ENCODE measurements at regions not wholly inside any gene's neighbourhood (a gene's known extent, or its start where the extent isn't known, plus 50 kb on each side); places are given as distances from the start of the nearest gene placed in this dataset.
"Not testable (repeated sequence)": the region's sequence is repeated elsewhere in the genome, so short reads cannot be mapped to it uniquely, and the experiment has no call there.

- no peak for DNase-seq (ENCODE audit: low read depth, low spot score)
Observed at GRCh38 chr12:25792031-25792430, 166.5 kb upstream of the RASSF8 start.

DNA sequence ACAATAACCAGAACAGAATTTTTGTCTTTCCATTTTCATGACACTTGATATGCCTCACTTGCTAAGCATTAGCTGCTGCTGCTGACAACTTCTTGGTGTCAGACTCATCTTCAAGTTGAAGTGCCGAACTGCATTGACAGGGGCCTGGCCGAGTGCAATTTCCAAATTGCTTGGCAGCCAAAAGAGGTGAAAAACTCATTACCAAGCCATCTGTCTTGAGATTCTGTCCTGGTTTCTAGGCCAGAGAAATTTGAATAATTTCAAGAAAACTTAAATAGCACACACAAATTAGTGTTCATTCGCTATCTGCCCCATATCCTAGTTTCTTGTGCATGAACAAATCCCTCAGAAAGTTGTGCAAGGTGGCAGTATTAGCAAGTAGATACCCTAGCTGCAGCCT is 165.3 kb upstream of the RASSF8 start:
- no peak for DNase-seq (ENCODE audit: low read depth, low spot score)

DNA sequence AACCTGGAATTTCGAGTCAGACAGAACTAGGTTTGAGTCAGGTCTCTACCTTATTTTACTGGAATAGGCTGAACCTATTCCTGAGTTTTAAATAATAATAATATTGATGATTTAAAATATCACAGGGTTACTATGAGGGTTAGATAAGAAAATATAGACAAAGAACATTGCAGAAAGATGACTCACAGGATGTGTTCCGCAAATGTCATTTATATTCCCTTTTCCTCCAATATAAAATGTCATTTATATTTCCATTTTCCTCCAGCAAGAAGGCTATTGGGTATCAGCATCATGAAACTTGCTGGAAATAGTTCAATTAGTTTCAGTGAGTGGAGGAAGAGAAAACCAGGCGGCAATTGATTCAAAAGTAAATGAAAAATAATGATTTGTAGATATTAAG is 163.9 kb upstream of the RASSF8 start:
- DNase-seq (ENCODE audit: low read depth, low spot score), result no peak

DNA sequence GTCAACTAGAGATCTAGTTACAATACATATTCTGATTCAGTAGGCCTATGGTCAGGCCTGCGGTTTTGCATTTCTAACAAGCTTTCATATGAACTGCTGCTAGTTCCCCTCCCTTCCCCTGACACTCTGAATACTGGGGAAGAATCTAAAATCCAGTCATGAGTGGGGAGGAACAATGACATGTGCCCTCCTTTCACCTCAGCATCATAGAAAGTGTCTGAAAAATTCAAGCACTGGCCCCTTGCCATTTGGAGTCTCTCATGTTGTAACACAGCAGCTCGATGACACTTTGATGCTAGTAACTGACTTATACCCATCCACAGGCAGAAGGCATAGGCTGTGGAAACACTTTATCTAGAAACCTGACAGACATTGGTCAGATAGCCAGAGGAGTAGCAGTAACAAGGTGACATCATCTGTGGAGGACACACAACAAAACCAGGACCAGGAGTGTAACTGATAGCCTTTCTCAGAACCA is 161.9 kb upstream of the RASSF8 start:
- no peak for DNase-seq (ENCODE audit: low read depth, low spot score)

- no peak for DNase-seq (ENCODE audit: low read depth, low spot score)
Observed at GRCh38 chr12:25797386-25797785, 161.1 kb upstream of the RASSF8 start.

- DNase-seq (ENCODE audit: low read depth, low spot score), result no peak
Observed at GRCh38 chr12:25797949-25798348, 160.5 kb upstream of the RASSF8 start.

GRCh38 chr12:25800101-25800500 is 158.4 kb upstream of the RASSF8 start:
- no peak for DNase-seq (ENCODE audit: low read depth, low spot score)

DNA sequence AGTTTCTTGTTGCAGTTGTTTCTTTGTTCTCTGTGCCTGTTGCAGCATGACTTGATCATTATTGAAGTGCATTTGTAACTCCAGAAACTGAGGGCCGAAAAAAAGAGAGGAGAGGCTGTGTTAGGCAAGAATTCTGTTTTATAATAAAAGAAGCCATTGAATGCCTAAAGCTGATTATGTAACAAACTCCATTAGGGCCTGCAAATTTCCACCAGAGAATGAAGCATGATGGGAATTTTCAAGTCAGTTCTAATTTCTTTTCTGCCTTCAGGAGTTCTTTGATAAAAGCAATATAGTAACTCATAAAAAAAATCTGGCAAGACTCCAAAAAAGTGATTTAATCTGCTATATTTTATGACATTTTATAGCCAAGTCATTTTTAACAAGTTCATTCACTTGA is 156.7 kb upstream of the RASSF8 start:
- DNase-seq (ENCODE audit: low read depth, low spot score), result no peak

DNA sequence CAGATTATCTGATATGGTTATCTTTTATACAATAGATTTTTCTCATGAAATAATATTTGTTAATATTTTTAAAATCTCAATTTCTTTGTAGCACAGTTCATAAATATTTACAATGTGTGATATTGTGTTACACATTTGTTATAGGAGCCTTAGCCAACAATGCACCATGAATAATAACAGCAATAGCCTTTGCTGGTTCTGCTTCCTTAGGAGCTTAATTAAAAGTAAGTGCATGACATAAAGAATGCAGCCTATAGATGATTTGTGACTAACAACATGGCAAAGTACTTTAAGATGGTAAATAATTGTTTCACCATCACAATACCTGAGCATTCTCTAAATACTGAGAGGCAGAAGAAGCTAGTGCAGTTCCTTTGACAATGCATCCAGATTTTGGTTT is 156.3 kb upstream of the RASSF8 start:
- DNase-seq (ENCODE audit: low read depth, low spot score), result no peak

DNA sequence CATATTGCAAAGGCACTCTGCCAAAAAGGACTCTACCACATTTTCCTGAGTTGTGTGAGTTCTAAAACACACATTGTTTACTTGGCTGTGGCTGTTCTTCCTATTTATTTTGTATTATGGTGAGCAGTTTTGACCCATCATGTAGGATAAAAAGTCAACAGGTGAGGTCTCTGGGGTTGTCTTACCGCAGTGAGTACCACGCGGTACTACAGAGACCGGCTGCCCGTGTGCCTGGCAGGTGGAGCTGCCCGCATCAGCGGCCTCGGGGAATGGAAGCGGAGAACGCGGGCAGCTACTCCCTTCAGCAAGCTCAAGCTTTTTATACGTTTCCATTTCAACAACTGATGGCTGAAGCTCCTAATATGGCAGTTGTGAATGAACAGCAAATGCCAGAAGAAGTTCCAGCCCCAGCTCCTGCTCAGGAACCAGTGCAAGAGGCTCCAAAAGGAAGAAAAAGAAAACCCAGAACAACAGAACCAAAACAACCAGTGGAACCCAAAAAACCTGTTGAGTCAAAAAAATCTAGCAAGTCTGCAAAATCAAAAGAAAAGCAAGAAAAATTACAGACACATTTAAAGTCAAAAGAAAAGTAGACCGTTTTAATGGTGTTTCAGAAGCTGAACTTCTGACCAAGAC is 155.3 kb upstream of the RASSF8 start:
- not testable (repeated sequence) for DNase-seq (ENCODE audit: low read depth, low spot score)

- DNase-seq (ENCODE audit: low read depth, low spot score), result not testable (repeated sequence)
Observed at GRCh38 chr12:25804286-25804685, 154.2 kb upstream of the RASSF8 start.

DNA sequence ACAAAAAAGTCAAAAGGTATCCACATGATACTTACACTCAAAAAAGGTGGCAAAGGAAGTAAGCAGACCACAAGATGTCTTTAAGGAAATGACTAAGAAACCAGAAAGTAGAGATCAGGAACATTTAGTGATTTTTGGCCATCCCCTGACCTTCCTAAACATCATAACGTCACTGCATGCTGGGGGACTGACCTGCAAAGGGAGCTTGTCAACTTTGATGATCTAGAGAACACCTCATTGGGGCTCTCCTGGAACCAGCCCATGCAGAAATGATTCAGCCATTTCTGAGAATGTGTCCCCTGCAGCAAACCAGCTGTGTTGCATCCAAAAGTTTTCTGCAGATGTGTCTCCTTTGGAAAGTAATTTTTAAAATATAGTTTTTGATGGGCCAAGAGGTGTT is 152.2 kb upstream of the RASSF8 start:
- DNase-seq (ENCODE audit: low read depth, low spot score), result no peak

- DNase-seq (ENCODE audit: low read depth, low spot score), result no peak
Observed at GRCh38 chr12:25808604-25809003, 149.9 kb upstream of the RASSF8 start.

- DNase-seq (ENCODE audit: low read depth, low spot score), result no peak
Observed at GRCh38 chr12:25810683-25811082, 147.8 kb upstream of the RASSF8 start.

DNA sequence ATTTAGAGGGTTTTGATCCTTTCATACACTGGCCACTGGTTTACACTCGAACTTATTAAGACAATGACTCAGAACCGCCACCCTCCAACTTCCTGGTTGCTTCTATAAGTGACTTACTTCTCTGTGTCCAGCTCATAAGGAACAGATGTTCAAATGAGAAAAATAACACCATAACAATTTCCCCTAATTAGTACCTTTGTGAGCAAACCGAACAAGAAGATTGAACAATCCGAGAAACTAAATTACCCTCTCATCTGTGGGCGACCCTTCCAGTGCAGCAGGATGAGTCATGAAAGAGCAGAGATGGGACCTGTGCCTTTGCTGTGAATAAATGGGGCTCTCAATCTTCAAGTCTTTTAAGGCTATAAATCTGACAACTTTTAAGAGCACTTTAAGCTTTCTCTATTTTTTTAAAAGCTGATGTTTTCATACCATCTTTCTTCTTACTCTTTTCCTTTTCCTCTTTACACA is 146.8 kb upstream of the RASSF8 start:
- DNase-seq (ENCODE audit: low read depth, low spot score), result no peak

GRCh38 chr12:25812295-25812694 is 146.2 kb upstream of the RASSF8 start:
- DNase-seq (ENCODE audit: low read depth, low spot score), result no peak

- DNase-seq (ENCODE audit: low read depth, low spot score), result no peak
Observed at GRCh38 chr12:25813843-25814242, 144.6 kb upstream of the RASSF8 start.

DNA sequence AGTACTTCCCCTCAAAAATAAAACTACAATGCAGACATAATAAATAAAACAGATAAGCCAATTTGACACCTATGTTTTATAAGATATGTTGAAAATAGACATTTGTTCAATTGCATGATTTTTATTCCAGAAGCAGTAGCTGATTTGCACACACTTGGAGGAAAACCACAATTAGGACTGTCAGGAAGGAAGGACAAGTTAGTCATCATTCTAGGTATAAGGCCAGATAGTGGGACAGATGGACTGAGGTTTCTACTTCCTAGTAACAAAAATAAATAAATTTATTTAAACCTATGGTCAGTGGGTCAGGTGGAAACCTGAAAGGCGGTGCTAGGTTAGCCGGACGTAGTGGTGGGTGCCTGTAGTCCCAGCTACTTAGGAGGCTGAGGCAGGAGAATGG is 141.8 kb upstream of the RASSF8 start:
- no peak for DNase-seq (ENCODE audit: low read depth, low spot score)

DNA sequence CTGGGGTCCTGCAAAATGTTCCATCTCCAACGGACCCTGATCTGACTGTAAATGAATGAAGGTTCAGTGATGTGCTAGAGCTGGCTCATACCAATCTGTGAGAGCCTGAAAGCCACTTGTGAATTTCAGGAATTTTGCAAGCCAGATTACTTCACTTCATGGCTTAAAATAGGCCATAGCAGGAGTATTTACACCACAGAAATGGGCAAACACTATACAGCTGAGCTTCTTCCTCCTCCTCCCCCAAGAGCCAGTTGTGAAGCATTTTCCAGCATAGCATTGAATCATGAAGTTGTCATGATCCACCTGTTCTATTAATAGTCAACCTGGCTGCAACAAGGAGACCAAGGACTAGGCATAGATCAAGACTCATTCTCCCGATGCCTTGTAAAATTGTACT is 141.3 kb upstream of the RASSF8 start:
- no peak for DNase-seq (ENCODE audit: low read depth, low spot score)

GRCh38 chr12:25818596-25819390 is 139.7 kb upstream of the RASSF8 start:
- no peak for DNase-seq (ENCODE audit: low read depth, low spot score)

- DNase-seq (ENCODE audit: low read depth, low spot score), result no peak
Observed at GRCh38 chr12:25819691-25820090, 138.8 kb upstream of the RASSF8 start.

- no peak for DNase-seq (ENCODE audit: low read depth, low spot score)
Observed at GRCh38 chr12:25822281-25822680, 136.2 kb upstream of the RASSF8 start.

DNA sequence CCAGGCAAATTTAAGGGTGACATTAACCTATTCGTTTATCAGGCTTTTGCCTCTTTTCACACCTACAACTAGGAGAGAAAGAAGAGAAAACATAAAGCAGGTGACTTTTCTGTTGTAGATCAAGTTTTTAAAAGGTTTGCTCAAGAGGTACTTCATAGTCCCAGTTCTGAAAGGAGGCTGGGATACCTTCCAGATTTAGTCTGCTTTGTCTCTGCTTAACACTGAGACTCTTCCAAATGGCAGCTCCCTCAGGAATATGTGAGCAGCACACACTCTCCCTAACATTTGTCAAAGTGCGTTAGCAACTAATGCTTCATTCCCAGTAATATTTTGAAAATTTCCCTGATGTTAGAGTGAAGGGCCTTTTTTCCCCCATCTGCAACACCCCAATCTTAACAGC is 133.7 kb upstream of the RASSF8 start:
- DNase-seq (ENCODE audit: low read depth, low spot score), result no peak
